GM12878 (cell line): ENCODE measurements at regions not wholly inside any gene's neighbourhood (a gene's known extent, or its start where the extent isn't known, plus 50 kb on each side); places are given as distances from the start of the nearest gene placed in this dataset.

Source experiments
- E4F1 ChIP-seq: fragments of 450-650 bp; IDR thresholded peaks from 2 replicates; pipeline ENCODE4 v1.6.1; 2018; ENCODE audit warnings: borderline replicate concordance, mild to moderate bottlenecking; ENCODE audit not compliant: partially characterized antibody
- EZH2 ChIP-seq: IDR thresholded peaks from 2 replicates; pipeline ENCODE4 v1.6.1; 2012; ENCODE audit warnings: low read depth, mild to moderate bottlenecking, control low read depth, inconsistent platforms, low read length, borderline replicate concordance; ENCODE audit not compliant: control insufficient read depth
- FOS ChIP-seq: IDR thresholded peaks from 3 replicates; pipeline ENCODE4 v1.6.1; 2011; ENCODE audit warnings: borderline replicate concordance; ENCODE audit not compliant: insufficient read length; ENCODE audit errors: extremely low read depth
- HDAC2 ChIP-seq: fragments of 200-600 bp; sonication (generic); IDR thresholded peaks from 2 replicates; pipeline ENCODE4 v1.6.1; 2017
- POLR2A ChIP-seq: IDR thresholded peaks from 2 replicates; pipeline ENCODE4 v1.6.1; 2011; ENCODE audit warnings: low read depth, mild to moderate bottlenecking, low read length
- USF2 ChIP-seq: IDR thresholded peaks from 2 replicates; pipeline ENCODE4 v1.6.1; 2011; ENCODE audit warnings: low read depth, low read length, improper control_type of control experiment, borderline replicate concordance

- TF ChIP-seq POLR2A (no peak), E4F1 (no peak), FOS (no peak), EZH2 (no peak), HDAC2 (no peak), USF2 (no peak)
Measured at GRCh38 chrX:44035571-44035970, 62.4 kb upstream of the NDP start.
